ENCODE measurements at regions not wholly inside any gene's neighbourhood (a gene's known extent, or its start where the extent isn't known, plus 50 kb on each side); places are given as distances from the start of the nearest gene placed in this dataset.

DNA sequence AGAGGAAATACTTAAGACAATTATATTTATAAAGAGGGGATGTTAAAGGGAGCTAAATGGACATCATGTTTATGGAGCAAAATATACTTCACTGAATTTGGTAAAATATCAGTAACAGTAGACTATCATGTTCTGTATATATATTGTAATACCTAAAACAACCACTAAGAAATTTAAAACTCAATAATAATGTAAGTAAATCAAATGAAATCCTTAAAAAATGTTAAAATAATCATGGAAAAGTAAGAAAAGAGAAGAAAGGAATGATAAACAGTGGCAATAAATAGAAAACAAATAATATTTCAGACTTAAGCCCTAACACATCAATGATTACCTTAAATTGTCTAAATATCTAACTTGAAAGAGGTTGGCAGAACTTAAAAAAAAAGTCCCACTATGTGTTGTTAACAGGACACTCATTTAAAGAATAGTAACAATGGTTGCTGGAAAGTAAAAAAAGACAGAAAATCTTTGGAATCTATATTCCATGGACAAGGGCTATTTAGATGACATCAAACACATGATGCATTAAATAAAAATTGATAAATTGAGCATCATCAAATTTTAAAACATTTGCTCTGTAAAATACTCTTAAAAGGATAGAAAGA, 842.2 kb upstream of the MAP3K7 start:
- no peak overlapping the region for H3K4me2 ChIP-seq (ENCODE audit: control insufficient read depth, insufficient read depth)
- ATAC-seq, result no peak

DNA sequence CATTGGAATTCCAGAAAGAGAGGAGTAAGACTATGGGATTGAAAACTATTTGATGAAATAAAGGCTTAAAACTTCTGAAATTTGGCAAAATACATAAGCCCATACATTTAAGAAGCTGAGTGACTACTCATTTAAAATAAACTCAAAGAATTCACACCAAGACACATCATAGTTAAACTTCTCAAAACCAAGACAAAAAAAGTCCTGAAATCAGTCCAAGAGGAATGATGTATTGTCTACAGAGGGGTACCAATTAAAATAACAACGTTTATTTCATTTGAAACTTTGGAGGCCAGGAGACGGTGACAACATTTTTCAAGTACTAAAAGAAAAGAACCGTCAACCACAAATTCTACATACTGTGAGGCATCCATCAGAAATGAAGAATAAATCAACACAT, 841.4 kb upstream of the MAP3K7 start:
- ChIA-PET POLR2A (no interaction called here), SMC1A (ENCODE audit: uncharacterized antibody, unreplicated experiment) (interaction anchor here (0.8 kb wide), 1 partner anchor 21 kb away, joined by 3 read pairs; no protein-coding TSS in a partner anchor), RAD21 (ENCODE audit: unreplicated experiment) (interaction anchor here (0.9 to 1.2 kb wide), 2 partner anchors 15 to 52 kb away, joined by 3 read pairs; no protein-coding TSS in a partner anchor), CTCF (interaction anchor here (1.1 kb wide), 1 partner anchor 15 kb away, joined by 3 read pairs; no protein-coding TSS in a partner anchor)
- Histone ChIP-seq H2AFZ (ENCODE audit: control insufficient read depth, low read depth, low read length) (no peak overlapping the region), H3K4me2 (ENCODE audit: control insufficient read depth, insufficient read depth) (no peak overlapping the region), H3K9ac (ENCODE audit: control insufficient read depth, insufficient read depth, low read length) (no peak overlapping the region), H3K4me1 (ENCODE audit: control insufficient read depth, insufficient read depth, low read length) (no peaks in the 10 kb centered on the region), H3K27me3 (replicated peaks in 1 of 2; ENCODE audit: control insufficient read depth in 2 of 2, insufficient read depth in 2 of 2, low read length in 1 of 2) (no peaks in the 10 kb centered on the region), H4K20me1 (ENCODE audit: control insufficient read depth, insufficient read depth) (no peaks in the 10 kb centered on the region), H3K27ac (ENCODE audit: control insufficient read depth, insufficient read depth) (no peak overlapping the region), H3K36me3 (ENCODE audit: control insufficient read depth in 2 of 2, insufficient read depth in 2 of 2, low read length in 1 of 2) (no peaks in the 10 kb centered on the region), H3K9me3 (replicated peaks; ENCODE audit: control insufficient read depth, insufficient read depth, low read length) (no peaks in the 10 kb centered on the region), H3K79me2 (ENCODE audit: control insufficient read depth, insufficient read depth, low read length) (no peaks in the 10 kb centered on the region), H3K4me3 (no peak overlapping the region)
- DNase-seq (ENCODE audit: low read depth, low spot score) (no peak), FAIRE-seq (no peak), ATAC-seq (no peak)
- intact Hi-C loops (cut with micrococcal nuclease; ENCODE audit: unreplicated experiment), result no loop called here
- in situ Hi-C loops (cut with MboI), result no loop called here
- 38% methylated on average over 3 of the region's 3 CpGs for WGBS (ENCODE audit: insufficient coverage, insufficient replicate concordance, low lambda C conversion rate, missing lambda C conversion rate)
- BruUV-seq (replicated peaks), result no TSS peak
- no peak for TF ChIP-seq ZBED1 (IDR thresholded peaks at IDR 0.05; ENCODE audit: borderline replicate concordance)
- TF ChIP-seq POU2F2 (IDR thresholded peaks at IDR 0.05; ENCODE audit: borderline replicate concordance, low read depth, low read length), result no peak
- TF ChIP-seq, protein P1, sequence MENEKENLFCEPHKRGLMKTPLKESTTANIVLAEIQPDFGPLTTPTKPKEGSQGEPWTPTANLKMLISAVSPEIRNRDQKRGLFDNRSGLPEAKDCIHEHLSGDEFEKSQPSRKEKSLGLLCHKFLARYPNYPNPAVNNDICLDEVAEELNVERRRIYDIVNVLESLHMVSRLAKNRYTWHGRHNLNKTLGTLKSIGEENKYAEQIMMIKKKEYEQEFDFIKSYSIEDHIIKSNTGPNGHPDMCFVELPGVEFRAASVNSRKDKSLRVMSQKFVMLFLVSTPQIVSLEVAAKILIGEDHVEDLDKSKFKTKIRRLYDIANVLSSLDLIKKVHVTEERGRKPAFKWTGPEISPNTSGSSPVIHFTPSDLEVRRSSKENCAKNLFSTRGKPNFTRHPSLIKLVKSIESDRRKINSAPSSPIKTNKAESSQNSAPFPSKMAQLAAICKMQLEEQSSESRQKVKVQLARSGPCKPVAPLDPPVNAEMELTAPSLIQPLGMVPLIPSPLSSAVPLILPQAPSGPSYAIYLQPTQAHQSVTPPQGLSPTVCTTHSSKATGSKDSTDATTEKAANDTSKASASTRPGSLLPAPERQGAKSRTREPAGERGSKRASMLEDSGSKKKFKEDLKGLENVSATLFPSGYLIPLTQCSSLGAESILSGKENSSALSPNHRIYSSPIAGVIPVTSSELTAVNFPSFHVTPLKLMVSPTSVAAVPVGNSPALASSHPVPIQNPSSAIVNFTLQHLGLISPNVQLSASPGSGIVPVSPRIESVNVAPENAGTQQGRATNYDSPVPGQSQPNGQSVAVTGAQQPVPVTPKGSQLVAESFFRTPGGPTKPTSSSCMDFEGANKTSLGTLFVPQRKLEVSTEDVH (IDR thresholded peaks at IDR 0.05; ENCODE audit: low read depth, partially characterized antibody), result no peak
- no peak for TF ChIP-seq NR2C2 (IDR thresholded peaks at IDR 0.05; ENCODE audit: borderline replicate concordance, control insufficient read depth, insufficient read length, low read depth)
- TF ChIP-seq SREBF1 (IDR thresholded peaks at IDR 0.05; ENCODE audit: low read length), result no peak
- TF ChIP-seq YBX1 (IDR thresholded peaks at IDR 0.05), result no peak
- no peak for TF ChIP-seq RAD21 (IDR thresholded peaks at IDR 0.05; ENCODE audit: insufficient read depth, low read depth, low read length)
- TF ChIP-seq PML (IDR thresholded peaks at IDR 0.05; ENCODE audit: low read length), result no peak
- no peak for TF ChIP-seq STAT3 (IDR thresholded peaks at IDR 0.05; ENCODE audit: low read depth, low read length)
- no peak for TF ChIP-seq ZNF622 (IDR thresholded peaks at IDR 0.05)
- no peak for TF ChIP-seq CBX3 (IDR thresholded peaks at IDR 0.05; ENCODE audit: borderline replicate concordance, low read depth)
- TF ChIP-seq GATAD2B (conservative IDR thresholded peaks at IDR 0.05; ENCODE audit: low read depth), result no peak
- TF ChIP-seq, protein P2, sequence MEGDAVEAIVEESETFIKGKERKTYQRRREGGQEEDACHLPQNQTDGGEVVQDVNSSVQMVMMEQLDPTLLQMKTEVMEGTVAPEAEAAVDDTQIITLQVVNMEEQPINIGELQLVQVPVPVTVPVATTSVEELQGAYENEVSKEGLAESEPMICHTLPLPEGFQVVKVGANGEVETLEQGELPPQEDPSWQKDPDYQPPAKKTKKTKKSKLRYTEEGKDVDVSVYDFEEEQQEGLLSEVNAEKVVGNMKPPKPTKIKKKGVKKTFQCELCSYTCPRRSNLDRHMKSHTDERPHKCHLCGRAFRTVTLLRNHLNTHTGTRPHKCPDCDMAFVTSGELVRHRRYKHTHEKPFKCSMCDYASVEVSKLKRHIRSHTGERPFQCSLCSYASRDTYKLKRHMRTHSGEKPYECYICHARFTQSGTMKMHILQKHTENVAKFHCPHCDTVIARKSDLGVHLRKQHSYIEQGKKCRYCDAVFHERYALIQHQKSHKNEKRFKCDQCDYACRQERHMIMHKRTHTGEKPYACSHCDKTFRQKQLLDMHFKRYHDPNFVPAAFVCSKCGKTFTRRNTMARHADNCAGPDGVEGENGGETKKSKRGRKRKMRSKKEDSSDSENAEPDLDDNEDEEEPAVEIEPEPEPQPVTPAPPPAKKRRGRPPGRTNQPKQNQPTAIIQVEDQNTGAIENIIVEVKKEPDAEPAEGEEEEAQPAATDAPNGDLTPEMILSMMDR (IDR thresholded peaks at IDR 0.05 in 2 of 3, conservative IDR thresholded peaks at IDR 0.05 in 1 of 3; ENCODE audit: control insufficient read depth in 2 of 3, extremely low read depth in 1 of 3, insufficient read depth in 1 of 3, low read depth in 3 of 3, low read length in 3 of 3), result no peak

More for the DNA sequence above, 842.2 kb upstream of the MAP3K7 start:
- DNase-seq (ENCODE audit: low read depth, low spot score) (no peak), FAIRE-seq (no peak)
- no peaks in the 10 kb centered on the region for H4K20me1 ChIP-seq (ENCODE audit: control insufficient read depth, insufficient read depth)
- H2AFZ ChIP-seq (ENCODE audit: control insufficient read depth, low read depth, low read length), result no peak overlapping the region
- ChIA-PET POLR2A (no interaction called here), CTCF (interaction anchor here (0.7 kb wide), 1 partner anchor 57 kb away, joined by 3 read pairs; no protein-coding TSS in a partner anchor), SMC1A (ENCODE audit: uncharacterized antibody, unreplicated experiment) (interaction anchor here (0.6 kb wide), 1 partner anchor 9 kb away, joined by 3 read pairs; no protein-coding TSS in a partner anchor), RAD21 (ENCODE audit: unreplicated experiment) (no interaction called here)
- no peaks in the 10 kb centered on the region for H3K27me3 ChIP-seq (replicated peaks in 1 of 2; ENCODE audit: control insufficient read depth in 2 of 2, insufficient read depth in 2 of 2, low read length in 1 of 2)
- no peak overlapping the region for H3K4me3 ChIP-seq
- no peak overlapping the region for H3K27ac ChIP-seq (ENCODE audit: control insufficient read depth, insufficient read depth)
- no peaks in the 10 kb centered on the region for H3K4me1 ChIP-seq (ENCODE audit: control insufficient read depth, insufficient read depth, low read length)
- intact Hi-C loops (cut with micrococcal nuclease; ENCODE audit: unreplicated experiment) (no loop called here), in situ Hi-C loops (cut with MboI) (no loop called here)
- TF ChIP-seq NFYB (IDR thresholded peaks at IDR 0.05; ENCODE audit: insufficient read depth, low read depth, low read length) (no peak), TCF7 (IDR thresholded peaks at IDR 0.05; ENCODE audit: borderline replicate concordance) (no peak)
- no peaks in the 10 kb centered on the region for H3K79me2 ChIP-seq (ENCODE audit: control insufficient read depth, insufficient read depth, low read length)
- H3K9me3 ChIP-seq (replicated peaks; ENCODE audit: control insufficient read depth, insufficient read depth, low read length), result no peaks in the 10 kb centered on the region
- H3K36me3 ChIP-seq (ENCODE audit: control insufficient read depth in 2 of 2, insufficient read depth in 2 of 2, low read length in 1 of 2), result no peaks in the 10 kb centered on the region
- H3K9ac ChIP-seq (ENCODE audit: control insufficient read depth, insufficient read depth, low read length), result no peak overlapping the region
- BruUV-seq (replicated peaks), result no TSS peak

Data from GM12878 (cell line).